ENCODE measurements at regions not wholly inside any gene's neighbourhood (a gene's known extent, or its start where the extent isn't known, plus 50 kb on each side); places are given as distances from the start of the nearest gene placed in this dataset.
"Not testable (repeated sequence)": the region's sequence is repeated elsewhere in the genome, so short reads cannot be mapped to it uniquely, and the experiment has no call there.

GRCh38 chrX:117843749-117844148, 272.9 kb downstream of the KLHL13 start:
- Histone ChIP-seq H3K27me3 (ENCODE audit: control insufficient read depth, insufficient read depth, low read length) (0 out of 2 replicates have a peak, but pooled peaks cover 3% of the 10 kb centered on the region), H3K4me3 (ENCODE audit: low read depth, low read length) (no peak overlapping the region), H3K27ac (ENCODE audit: low read depth, low read length) (no peak overlapping the region), H3K4me1 (ENCODE audit: control insufficient read depth, insufficient read depth, low read length) (no peaks in the 10 kb centered on the region), H3K9ac (ENCODE audit: low read depth, low read length) (no peak overlapping the region), H3K36me3 (ENCODE audit: control insufficient read depth, insufficient read depth, low read length) (no peaks in the 10 kb centered on the region), H3K9me3 (ENCODE audit: control insufficient read depth, insufficient read depth, low read length) (no peaks in the 10 kb centered on the region)

GRCh38 chrX:117840645-117841044, 276.0 kb downstream of the KLHL13 start:
- no peaks in the 10 kb centered on the region; the same call in 1 of the 2 replicates for H3K27me3 ChIP-seq (ENCODE audit: control insufficient read depth, insufficient read depth, low read length)

GRCh38 chrX:117839544-117839943, 277.1 kb downstream of the KLHL13 start:
- H3K27me3 ChIP-seq (ENCODE audit: control insufficient read depth, insufficient read depth, low read length) = no peaks in the 10 kb centered on the region; the same call in 1 of the 2 replicates

More at GRCh38 chrX:117840645-117841044, 276.0 kb downstream of the KLHL13 start:
- Histone ChIP-seq H3K4me1 (ENCODE audit: control insufficient read depth, insufficient read depth, low read length) (no peaks in the 10 kb centered on the region), H3K36me3 (ENCODE audit: control insufficient read depth, insufficient read depth, low read length) (no peaks in the 10 kb centered on the region), H3K9ac (ENCODE audit: low read depth, low read length) (no peak overlapping the region), H3K27ac (ENCODE audit: low read depth, low read length) (no peak overlapping the region), H3K4me3 (ENCODE audit: low read depth, low read length) (no peak overlapping the region), H3K9me3 (ENCODE audit: control insufficient read depth, insufficient read depth, low read length) (no peaks in the 10 kb centered on the region)

GRCh38 chrX:117838581-117839331, 277.9 kb downstream of the KLHL13 start:
- Histone ChIP-seq H3K27me3 (ENCODE audit: control insufficient read depth, insufficient read depth, low read length) (no peaks in the 10 kb centered on the region; the same call in 1 of the 2 replicates), H3K9ac (ENCODE audit: low read depth, low read length) (no peak overlapping the region), H3K36me3 (ENCODE audit: control insufficient read depth, insufficient read depth, low read length) (no peaks in the 10 kb centered on the region), H3K4me1 (ENCODE audit: control insufficient read depth, insufficient read depth, low read length) (no peaks in the 10 kb centered on the region), H3K9me3 (ENCODE audit: control insufficient read depth, insufficient read depth, low read length) (peaks cover under 1% of the 10 kb centered on the region), H3K4me3 (ENCODE audit: low read depth, low read length) (no peak overlapping the region), H3K27ac (ENCODE audit: low read depth, low read length) (no peak overlapping the region)

More at GRCh38 chrX:117839544-117839943, 277.1 kb downstream of the KLHL13 start:
- H3K36me3 ChIP-seq (ENCODE audit: control insufficient read depth, insufficient read depth, low read length) = no peaks in the 10 kb centered on the region
- H3K9ac ChIP-seq (ENCODE audit: low read depth, low read length) = no peak overlapping the region
- no peaks in the 10 kb centered on the region for H3K9me3 ChIP-seq (ENCODE audit: control insufficient read depth, insufficient read depth, low read length)
- H3K4me3 ChIP-seq (ENCODE audit: low read depth, low read length) = no peak overlapping the region
- no peak overlapping the region for H3K27ac ChIP-seq (ENCODE audit: low read depth, low read length)
- H3K4me1 ChIP-seq (ENCODE audit: control insufficient read depth, insufficient read depth, low read length) = no peaks in the 10 kb centered on the region

GRCh38 chrX:117835034-117835433, 281.6 kb downstream of the KLHL13 start:
- Histone ChIP-seq H3K4me1 (ENCODE audit: control insufficient read depth, insufficient read depth, low read length) (no peaks in the 10 kb centered on the region), H3K27ac (ENCODE audit: low read depth, low read length) (no peak overlapping the region), H3K27me3 (ENCODE audit: control insufficient read depth, insufficient read depth, low read length) (no peaks in the 10 kb centered on the region; the same call in 1 of the 2 replicates), H3K4me3 (ENCODE audit: low read depth, low read length) (no peak overlapping the region), H3K36me3 (ENCODE audit: control insufficient read depth, insufficient read depth, low read length) (no peaks in the 10 kb centered on the region), H3K9me3 (ENCODE audit: control insufficient read depth, insufficient read depth, low read length) (peaks cover 10% of the 10 kb centered on the region), H3K9ac (ENCODE audit: low read depth, low read length) (no peak overlapping the region)

GRCh38 chrX:117834076-117834475, 282.5 kb downstream of the KLHL13 start:
- Histone ChIP-seq H3K9me3 (ENCODE audit: control insufficient read depth, insufficient read depth, low read length) (peaks cover 10% of the 10 kb centered on the region), H3K27ac (ENCODE audit: low read depth, low read length) (no peak overlapping the region), H3K27me3 (ENCODE audit: control insufficient read depth, insufficient read depth, low read length) (no peaks in the 10 kb centered on the region; the same call in 1 of the 2 replicates), H3K4me3 (ENCODE audit: low read depth, low read length) (no peak overlapping the region), H3K4me1 (ENCODE audit: control insufficient read depth, insufficient read depth, low read length) (no peaks in the 10 kb centered on the region), H3K36me3 (ENCODE audit: control insufficient read depth, insufficient read depth, low read length) (no peaks in the 10 kb centered on the region), H3K9ac (ENCODE audit: low read depth, low read length) (no peak overlapping the region)

- H3K9ac ChIP-seq (ENCODE audit: low read depth, low read length); H3K9me3 ChIP-seq (ENCODE audit: control insufficient read depth, insufficient read depth, low read length): not testable (repeated sequence)
Measured at GRCh38 chrX:117821472-117821871, 295.1 kb downstream of the KLHL13 start.

GRCh38 chrX:117808426-117808825, 308.2 kb downstream of the KLHL13 start:
- no peaks in the 10 kb centered on the region for H3K9me3 ChIP-seq (ENCODE audit: control insufficient read depth, insufficient read depth, low read length)
- H3K9ac ChIP-seq (ENCODE audit: low read depth, low read length) = no peak overlapping the region
- no peaks in the 10 kb centered on the region for H3K36me3 ChIP-seq (ENCODE audit: control insufficient read depth, insufficient read depth, low read length)
- no peak overlapping the region for H3K4me3 ChIP-seq (ENCODE audit: low read depth, low read length)
- H3K27ac ChIP-seq (ENCODE audit: low read depth, low read length) = no peak overlapping the region
- peaks cover 8% of the 10 kb centered on the region; the same call in 1 of the 2 replicates for H3K4me1 ChIP-seq (ENCODE audit: control insufficient read depth, insufficient read depth, low read length)
- H3K27me3 ChIP-seq (ENCODE audit: control insufficient read depth, insufficient read depth, low read length) = no peaks in the 10 kb centered on the region

More at GRCh38 chrX:117821472-117821871, 295.1 kb downstream of the KLHL13 start:
- H3K36me3 ChIP-seq (ENCODE audit: control insufficient read depth, insufficient read depth, low read length); H3K4me1 ChIP-seq (ENCODE audit: control insufficient read depth, insufficient read depth, low read length); H3K27me3 ChIP-seq (ENCODE audit: control insufficient read depth, insufficient read depth, low read length); H3K4me3 ChIP-seq (ENCODE audit: low read depth, low read length); H3K27ac ChIP-seq (ENCODE audit: low read depth, low read length): not testable (repeated sequence)

GRCh38 chrX:117803463-117803862, 313.1 kb downstream of the KLHL13 start:
- H3K4me1 ChIP-seq (ENCODE audit: control insufficient read depth, insufficient read depth, low read length) = peaks cover 4% of the 10 kb centered on the region; the same call in 1 of the 2 replicates
- H3K27me3 ChIP-seq (ENCODE audit: control insufficient read depth, insufficient read depth, low read length) = no peaks in the 10 kb centered on the region
- H3K9ac ChIP-seq (ENCODE audit: low read depth, low read length) = no peak overlapping the region
- no peak overlapping the region for H3K4me3 ChIP-seq (ENCODE audit: low read depth, low read length)
- H3K36me3 ChIP-seq (ENCODE audit: control insufficient read depth, insufficient read depth, low read length) = no peaks in the 10 kb centered on the region
- H3K27ac ChIP-seq (ENCODE audit: low read depth, low read length) = no peak overlapping the region
- no peaks in the 10 kb centered on the region for H3K9me3 ChIP-seq (ENCODE audit: control insufficient read depth, insufficient read depth, low read length)

GRCh38 chrX:117788339-117788738, 328.3 kb downstream of the KLHL13 start:
- Histone ChIP-seq H3K27ac (ENCODE audit: low read depth, low read length) (no peak overlapping the region), H3K4me3 (ENCODE audit: low read depth, low read length) (no peak overlapping the region), H3K4me1 (ENCODE audit: control insufficient read depth, insufficient read depth, low read length) (no peaks in the 10 kb centered on the region), H3K36me3 (ENCODE audit: control insufficient read depth, insufficient read depth, low read length) (no peaks in the 10 kb centered on the region), H3K9ac (ENCODE audit: low read depth, low read length) (no peak overlapping the region), H3K9me3 (ENCODE audit: control insufficient read depth, insufficient read depth, low read length) (no peaks in the 10 kb centered on the region), H3K27me3 (ENCODE audit: control insufficient read depth, insufficient read depth, low read length) (no peaks in the 10 kb centered on the region)

- H3K27ac ChIP-seq (ENCODE audit: low read depth, low read length) = no peak overlapping the region
Measured at GRCh38 chrX:117771384-117771783, 345.2 kb downstream of the KLHL13 start.

More at GRCh38 chrX:117771384-117771783, 345.2 kb downstream of the KLHL13 start:
- no peaks in the 10 kb centered on the region for H3K36me3 ChIP-seq (ENCODE audit: control insufficient read depth, insufficient read depth, low read length)
- H3K27me3 ChIP-seq (ENCODE audit: control insufficient read depth, insufficient read depth, low read length) = no peaks in the 10 kb centered on the region
- no peaks in the 10 kb centered on the region; the same call in 1 of the 2 replicates for H3K9me3 ChIP-seq (ENCODE audit: control insufficient read depth, insufficient read depth, low read length)
- no peak overlapping the region for H3K4me3 ChIP-seq (ENCODE audit: low read depth, low read length)
- H3K4me1 ChIP-seq (ENCODE audit: control insufficient read depth, insufficient read depth, low read length) = no peaks in the 10 kb centered on the region
- no peak overlapping the region for H3K9ac ChIP-seq (ENCODE audit: low read depth, low read length)

All from HUES48 (cell line).